ENCODE measurements at regions not wholly inside any gene's neighbourhood (a gene's known extent, or its start where the extent isn't known, plus 50 kb on each side); places are given as distances from the start of the nearest gene placed in this dataset.
"Not testable (repeated sequence)": the region's sequence is repeated elsewhere in the genome, so short reads cannot be mapped to it uniquely, and the experiment has no call there.

GRCh38 chr5:34096033-34096432 lies 53.0 kb upstream of the C1QTNF3 start:
- CTCF ChIA-PET = not testable (repeated sequence)

DNA sequence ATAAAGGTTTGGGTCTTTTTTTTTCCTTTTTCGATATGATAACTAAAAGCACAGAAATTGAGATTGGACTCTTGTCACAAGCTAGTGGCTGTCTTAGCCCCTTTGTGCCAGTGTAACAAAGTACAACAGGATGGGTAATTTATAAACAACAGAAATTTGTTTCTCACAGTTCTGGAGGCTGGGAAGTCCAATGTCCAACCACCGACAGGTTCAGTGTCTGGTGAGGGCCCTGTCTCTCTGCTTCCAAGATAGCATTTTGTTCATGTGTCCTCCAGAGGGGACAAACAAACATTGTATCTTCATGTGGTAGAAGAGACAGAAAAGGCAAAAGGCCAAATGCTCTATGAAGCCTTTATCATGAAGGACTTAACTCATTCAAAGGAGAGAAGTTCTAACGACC lies 56.9 kb upstream of the C1QTNF3 start:
- H3K27ac ChIP-seq; CTCF ChIA-PET; POLR2A ChIA-PET (ENCODE audit: low non-redundant PET); DNase-seq (ENCODE audit: low spot score): not testable (repeated sequence)

More at GRCh38 chr5:34096033-34096432, 53.0 kb upstream of the C1QTNF3 start:
- POLR2A ChIA-PET (ENCODE audit: low non-redundant PET); DNase-seq (ENCODE audit: low spot score); H3K27ac ChIP-seq: not testable (repeated sequence)

GRCh38 chr5:34101567-34101966 lies 58.6 kb upstream of the C1QTNF3 start:
- CTCF ChIA-PET = not testable (repeated sequence)

GRCh38 chr5:34108897-34109296 lies 65.9 kb upstream of the C1QTNF3 start:
- CTCF ChIA-PET; POLR2A ChIA-PET (ENCODE audit: low non-redundant PET); H3K27ac ChIP-seq; DNase-seq (ENCODE audit: low spot score): not testable (repeated sequence)

More at GRCh38 chr5:34101567-34101966, 58.6 kb upstream of the C1QTNF3 start:
- H3K27ac ChIP-seq; POLR2A ChIA-PET (ENCODE audit: low non-redundant PET); DNase-seq (ENCODE audit: low spot score): not testable (repeated sequence)

DNA sequence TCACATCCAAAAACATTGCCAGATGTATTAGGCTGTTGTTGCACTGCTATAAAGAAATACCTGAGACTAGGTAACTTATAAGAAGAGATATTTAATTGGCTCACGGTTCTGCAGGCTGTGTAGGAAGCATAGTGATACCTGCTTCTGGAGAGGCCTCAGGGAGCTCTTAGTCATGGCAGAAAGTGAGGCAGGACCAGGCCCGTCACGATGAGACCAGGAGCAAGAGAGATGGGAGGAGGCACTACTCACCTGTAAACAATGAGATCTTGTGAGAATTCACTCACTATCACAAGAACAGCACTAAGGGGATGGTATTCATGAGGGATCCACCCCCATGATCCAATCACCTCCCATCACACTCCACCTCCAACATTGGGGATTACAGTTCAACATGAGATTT lies 81.3 kb upstream of the C1QTNF3 start:
- CTCF ChIA-PET = not testable (repeated sequence)

DNA sequence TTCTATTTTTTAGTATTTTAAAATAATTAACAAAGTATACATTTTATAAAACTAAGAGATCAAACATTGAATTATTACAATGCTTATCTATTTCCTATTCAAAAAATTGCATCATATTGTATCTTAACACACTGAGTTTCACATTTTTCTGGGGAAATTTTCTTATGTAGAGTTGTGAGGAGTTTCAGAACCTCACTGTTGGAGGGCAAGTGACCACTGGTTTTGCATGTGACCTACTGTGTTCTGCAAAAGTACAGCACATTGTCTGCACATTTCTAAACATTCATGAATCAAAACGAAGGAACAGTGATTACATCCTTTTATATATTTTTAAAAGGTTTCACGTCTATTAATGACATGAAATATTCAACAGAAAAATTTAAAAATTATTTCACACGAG lies 82.3 kb upstream of the C1QTNF3 start:
- DNase-seq (ENCODE audit: low spot score); POLR2A ChIA-PET (ENCODE audit: low non-redundant PET); CTCF ChIA-PET; H3K27ac ChIP-seq: not testable (repeated sequence)

More for the DNA sequence above, 81.3 kb upstream of the C1QTNF3 start:
- DNase-seq (ENCODE audit: low spot score) = peak; percentile 0
- POLR2A ChIA-PET (ENCODE audit: low non-redundant PET); H3K27ac ChIP-seq: not testable (repeated sequence)

GRCh38 chr5:34126741-34127140 lies 83.7 kb upstream of the C1QTNF3 start:
- CTCF ChIA-PET; DNase-seq (ENCODE audit: low spot score); H3K27ac ChIP-seq; POLR2A ChIA-PET (ENCODE audit: low non-redundant PET): not testable (repeated sequence)

- DNase-seq (ENCODE audit: low spot score); POLR2A ChIA-PET (ENCODE audit: low non-redundant PET); H3K27ac ChIP-seq; CTCF ChIA-PET: not testable (repeated sequence)
These were observed 84.8 kb upstream of the C1QTNF3 start for GRCh38 chr5:34127818-34128217.

DNA sequence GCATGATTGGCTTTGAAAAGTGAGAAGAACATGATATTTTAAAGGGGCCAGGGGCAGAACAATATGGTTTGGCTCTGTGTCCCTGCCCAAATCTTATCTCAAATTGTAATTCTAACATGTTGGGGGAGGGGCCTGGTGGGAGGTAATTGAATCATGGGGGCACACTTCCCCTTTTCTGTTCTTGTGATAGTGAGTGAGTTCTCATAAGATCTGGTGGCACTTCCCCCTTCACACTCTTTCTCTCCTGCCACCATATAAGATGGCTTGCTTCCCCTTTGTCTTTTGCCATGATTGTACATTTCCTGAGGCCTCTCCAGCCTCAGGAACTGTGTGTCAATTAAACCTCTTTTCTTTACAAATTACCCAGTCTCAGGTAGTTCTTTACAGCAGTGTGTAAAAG lies 85.9 kb upstream of the C1QTNF3 start:
- POLR2A ChIA-PET (ENCODE audit: low non-redundant PET); H3K27ac ChIP-seq; CTCF ChIA-PET; DNase-seq (ENCODE audit: low spot score): not testable (repeated sequence)

- DNase-seq (ENCODE audit: low spot score); CTCF ChIA-PET; POLR2A ChIA-PET (ENCODE audit: low non-redundant PET); H3K27ac ChIP-seq: not testable (repeated sequence)
These were observed 112.0 kb upstream of the C1QTNF3 start for GRCh38 chr5:34154988-34155387.

GRCh38 chr5:34156703-34157414 lies 113.8 kb upstream of the C1QTNF3 start:
- DNase-seq (ENCODE audit: low spot score); H3K27ac ChIP-seq; CTCF ChIA-PET; POLR2A ChIA-PET (ENCODE audit: low non-redundant PET): not testable (repeated sequence)

DNA sequence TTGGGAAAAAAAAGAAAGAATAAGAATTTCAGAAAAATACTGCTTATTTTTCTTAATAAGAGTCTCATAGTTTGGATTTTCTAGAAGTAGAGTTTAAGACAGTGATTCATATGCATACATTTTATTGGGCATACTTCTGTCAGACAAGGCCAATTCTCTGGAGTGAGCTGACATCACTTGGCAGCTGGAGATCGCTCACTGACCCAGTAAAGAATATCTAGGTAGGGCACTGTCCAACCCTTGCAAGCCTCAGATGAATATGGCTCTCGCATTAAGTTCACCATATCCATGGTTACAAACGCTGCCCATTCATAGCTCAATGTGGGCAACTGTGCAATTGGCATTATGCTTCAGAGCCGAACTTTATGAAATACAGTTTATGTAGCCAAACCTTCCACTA lies 117.9 kb upstream of the C1QTNF3 start:
- DNase-seq (ENCODE audit: low spot score); CTCF ChIA-PET; H3K27ac ChIP-seq; POLR2A ChIA-PET (ENCODE audit: low non-redundant PET): not testable (repeated sequence)

DNA sequence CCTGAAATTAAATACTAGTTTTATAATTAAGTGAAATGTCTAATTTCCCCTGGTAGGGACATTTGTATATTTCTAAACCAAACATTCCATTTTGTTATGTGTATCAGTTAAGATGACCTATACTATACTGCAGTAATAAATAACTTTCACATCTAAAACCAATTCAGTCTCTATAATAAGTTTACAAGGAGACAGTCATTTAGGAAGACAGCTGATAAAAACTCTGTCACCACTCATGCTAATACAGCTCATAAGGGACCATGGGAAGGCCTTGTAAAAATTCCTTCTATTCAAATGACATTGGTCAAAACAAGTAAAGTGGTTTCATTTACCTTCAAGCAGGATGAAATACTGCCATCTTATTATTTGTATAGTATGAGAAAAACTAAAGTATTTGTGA lies 128.4 kb upstream of the C1QTNF3 start:
- CTCF ChIA-PET; DNase-seq (ENCODE audit: low spot score); H3K27ac ChIP-seq; POLR2A ChIA-PET (ENCODE audit: low non-redundant PET): not testable (repeated sequence)

DNA sequence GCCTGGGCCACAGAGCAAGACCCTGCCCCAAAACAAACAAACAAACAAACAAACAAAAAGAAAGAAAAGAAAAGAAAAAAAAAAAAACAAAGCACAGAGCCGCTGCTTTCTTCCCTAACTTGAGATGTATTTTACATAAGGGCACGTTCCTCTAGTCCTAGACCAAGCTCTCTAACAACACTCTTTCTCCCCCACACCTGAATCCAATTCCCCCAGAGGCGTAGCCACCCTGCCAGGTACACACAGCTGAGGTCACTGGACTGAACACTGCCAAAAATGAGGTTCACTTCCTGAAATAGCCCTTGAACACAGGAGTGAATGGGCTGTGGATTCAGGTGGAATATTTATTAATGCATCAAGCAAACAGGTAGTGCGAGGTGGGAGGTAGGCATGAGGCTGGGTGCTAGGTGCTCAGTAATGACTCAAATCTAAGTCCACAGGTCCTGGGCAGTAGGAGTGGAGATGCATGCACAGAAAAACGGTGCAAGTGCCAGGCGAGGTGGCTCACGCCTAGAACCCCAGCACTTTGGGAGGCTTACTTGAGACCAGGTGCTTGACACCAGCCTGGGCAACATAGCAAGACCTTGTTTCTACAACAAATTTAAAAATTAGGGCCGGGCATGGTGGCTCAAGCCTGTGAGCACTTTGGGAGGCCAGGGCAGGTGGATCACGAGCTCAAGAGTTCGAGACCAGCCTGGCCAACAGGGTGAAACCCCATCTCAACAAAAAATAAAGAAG lies 136.6 kb upstream of the C1QTNF3 start:
- CTCF ChIA-PET; POLR2A ChIA-PET (ENCODE audit: low non-redundant PET); DNase-seq (ENCODE audit: low spot score); H3K27ac ChIP-seq: not testable (repeated sequence)

DNA sequence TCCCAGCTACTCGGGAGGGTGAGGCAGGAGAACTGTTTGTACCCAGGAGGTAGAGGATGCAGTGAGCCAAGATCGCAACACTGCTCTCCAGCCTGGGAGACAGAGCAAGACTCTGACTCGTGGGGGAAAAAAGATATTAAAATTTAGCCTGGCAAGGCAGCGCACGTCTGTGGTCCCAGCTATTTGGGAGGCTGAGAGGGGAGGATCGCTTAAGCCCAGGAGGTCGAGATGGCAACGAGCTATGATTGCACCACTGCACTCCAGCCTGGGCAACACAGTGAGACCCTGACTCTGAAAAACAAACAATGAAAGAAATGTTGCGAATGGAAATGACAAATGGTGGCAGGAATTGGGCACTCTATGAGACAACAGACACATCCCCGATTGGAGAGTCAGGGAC lies 137.2 kb upstream of the C1QTNF3 start:
- POLR2A ChIA-PET (ENCODE audit: low non-redundant PET); CTCF ChIA-PET; DNase-seq (ENCODE audit: low spot score); H3K27ac ChIP-seq: not testable (repeated sequence)

GRCh38 chr5:34180940-34181614 lies 138.1 kb upstream of the C1QTNF3 start:
- H3K27ac ChIP-seq; POLR2A ChIA-PET (ENCODE audit: low non-redundant PET); DNase-seq (ENCODE audit: low spot score); CTCF ChIA-PET: not testable (repeated sequence)

GRCh38 chr5:34185005-34185404 lies 142.0 kb upstream of the C1QTNF3 start:
- CTCF ChIA-PET; DNase-seq (ENCODE audit: low spot score); H3K27ac ChIP-seq: not testable (repeated sequence)
- POLR2A ChIA-PET (ENCODE audit: low non-redundant PET) = interaction anchor here (0.6 kb wide), 1 partner anchor 123 kb away, joined by 3 read pairs; no protein-coding TSS in a partner anchor

- H3K27ac ChIP-seq; DNase-seq (ENCODE audit: low spot score); CTCF ChIA-PET: not testable (repeated sequence)
- POLR2A ChIA-PET (ENCODE audit: low non-redundant PET) = interaction anchor here (0.6 kb wide), 1 partner anchor 123 kb away, joined by 3 read pairs; no protein-coding TSS in a partner anchor
These were observed 142.6 kb upstream of the C1QTNF3 start for GRCh38 chr5:34185572-34185971.

Data from RWPE1 (cell line).